Upper lobe of right lung (tissue), 1 donor: ENCODE measurements at regions not wholly inside any gene's neighbourhood (a gene's known extent, or its start where the extent isn't known, plus 50 kb on each side); places are given as distances from the start of the nearest gene placed in this dataset.
"Not testable (repeated sequence)": the region's sequence is repeated elsewhere in the genome, so short reads cannot be mapped to it uniquely, and the experiment has no call there.

Experiments used
- ATAC-seq: fragments of 200-7000 bp; cut with Tn5 transposase; one replicate; pipeline ENCODE4 v1.9.1; 2020; ENCODE audit warnings: mild to moderate bottlenecking, moderate library complexity
- DNase-seq: peaks from one replicate; pipeline ENCODE4 v3.0.0-alpha.2; 2020
- H3K27ac ChIP-seq: fragments of 200-600 bp; one replicate; pipeline ENCODE4 v1.8.0; 2022
- H3K27me3 ChIP-seq: fragments of 200-600 bp; one replicate; pipeline ENCODE4 v1.8.0; 2022; ENCODE audit warnings: mild to moderate bottlenecking
- H3K36me3 ChIP-seq: fragments of 200-600 bp; one replicate; pipeline ENCODE4 v1.8.0; 2022
- H3K4me1 ChIP-seq: fragments of 200-600 bp; one replicate; pipeline ENCODE4 v1.8.0; 2022
- H3K4me3 ChIP-seq: fragments of 200-600 bp; one replicate; pipeline ENCODE4 v1.8.0; 2022; ENCODE audit warnings: mild to moderate bottlenecking
- H3K9me3 ChIP-seq: fragments of 200-600 bp; one replicate; pipeline ENCODE4 v1.8.0; 2022
- intact Hi-C: fragments of 100-400 bp; cut with DNase I; formaldehyde crosslinking; loops from one replicate; pipeline ENCODE4 v1.11.0; 2022
- TF ChIP-seq, protein P1 (sequence below): fragments of 200-600 bp; IDR thresholded peaks from one replicate; pipeline ENCODE4 v1.8.0; 2022; ENCODE audit warnings: antibody characterized with exemption
- donor health status: DM: no; HTN: yes; CAD: no; lungs with severe emphysema.

DNA sequence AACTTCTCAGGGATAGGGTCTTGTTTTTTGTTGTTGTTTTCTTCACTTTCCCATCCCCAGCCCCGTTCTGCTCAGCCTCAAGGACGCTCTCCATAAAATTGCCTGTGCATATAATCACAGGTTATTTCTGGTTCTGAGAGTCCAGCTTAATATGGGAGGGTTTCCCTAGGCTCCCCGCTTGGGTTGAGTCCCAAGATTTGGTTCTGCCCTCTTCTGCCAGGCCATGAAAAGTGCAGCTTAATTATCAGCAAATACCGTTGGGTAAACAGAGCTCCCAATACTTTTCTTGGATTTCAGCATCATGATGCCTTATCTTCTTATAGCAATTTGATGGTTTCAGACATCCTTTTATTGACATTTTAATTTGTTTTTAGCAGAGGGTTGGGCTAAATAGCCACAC is 75.6 kb downstream of the GRIN2B start:
- Histone ChIP-seq H3K27me3 (no peaks in the 10 kb centered on the region), H3K4me3 (no peak overlapping the region), H3K4me1 (no peaks in the 10 kb centered on the region), H3K36me3 (no peaks in the 10 kb centered on the region), H3K27ac (no peak overlapping the region), H3K9me3 (no peaks in the 10 kb centered on the region)
- intact Hi-C loops: no loop called here
- ATAC-seq (no peak), DNase-seq (no peak)
- TF ChIP-seq, protein P1, sequence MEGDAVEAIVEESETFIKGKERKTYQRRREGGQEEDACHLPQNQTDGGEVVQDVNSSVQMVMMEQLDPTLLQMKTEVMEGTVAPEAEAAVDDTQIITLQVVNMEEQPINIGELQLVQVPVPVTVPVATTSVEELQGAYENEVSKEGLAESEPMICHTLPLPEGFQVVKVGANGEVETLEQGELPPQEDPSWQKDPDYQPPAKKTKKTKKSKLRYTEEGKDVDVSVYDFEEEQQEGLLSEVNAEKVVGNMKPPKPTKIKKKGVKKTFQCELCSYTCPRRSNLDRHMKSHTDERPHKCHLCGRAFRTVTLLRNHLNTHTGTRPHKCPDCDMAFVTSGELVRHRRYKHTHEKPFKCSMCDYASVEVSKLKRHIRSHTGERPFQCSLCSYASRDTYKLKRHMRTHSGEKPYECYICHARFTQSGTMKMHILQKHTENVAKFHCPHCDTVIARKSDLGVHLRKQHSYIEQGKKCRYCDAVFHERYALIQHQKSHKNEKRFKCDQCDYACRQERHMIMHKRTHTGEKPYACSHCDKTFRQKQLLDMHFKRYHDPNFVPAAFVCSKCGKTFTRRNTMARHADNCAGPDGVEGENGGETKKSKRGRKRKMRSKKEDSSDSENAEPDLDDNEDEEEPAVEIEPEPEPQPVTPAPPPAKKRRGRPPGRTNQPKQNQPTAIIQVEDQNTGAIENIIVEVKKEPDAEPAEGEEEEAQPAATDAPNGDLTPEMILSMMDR: no peak

- no peak overlapping the region for H3K27ac ChIP-seq
- no peaks in the 10 kb centered on the region for H3K4me1 ChIP-seq
- TF ChIP-seq, protein P1: no peak
- no peaks in the 10 kb centered on the region for H3K9me3 ChIP-seq
- intact Hi-C loops: no loop called here
- DNase-seq (no peak), ATAC-seq (no peak)
- no peaks in the 10 kb centered on the region for H3K36me3 ChIP-seq
- H3K27me3 ChIP-seq: no peaks in the 10 kb centered on the region
- no peak overlapping the region for H3K4me3 ChIP-seq
Measured at GRCh38 chr12:13900718-13901117, 80.7 kb downstream of the GRIN2B start.

- H3K4me1 ChIP-seq, H3K27me3 ChIP-seq, H3K9me3 ChIP-seq, intact Hi-C loops, H3K27ac ChIP-seq, DNase-seq, H3K36me3 ChIP-seq, H3K4me3 ChIP-seq, ATAC-seq: not testable (repeated sequence)
Measured at GRCh38 chr12:13898387-13898786, 83.0 kb downstream of the GRIN2B start.

DNA sequence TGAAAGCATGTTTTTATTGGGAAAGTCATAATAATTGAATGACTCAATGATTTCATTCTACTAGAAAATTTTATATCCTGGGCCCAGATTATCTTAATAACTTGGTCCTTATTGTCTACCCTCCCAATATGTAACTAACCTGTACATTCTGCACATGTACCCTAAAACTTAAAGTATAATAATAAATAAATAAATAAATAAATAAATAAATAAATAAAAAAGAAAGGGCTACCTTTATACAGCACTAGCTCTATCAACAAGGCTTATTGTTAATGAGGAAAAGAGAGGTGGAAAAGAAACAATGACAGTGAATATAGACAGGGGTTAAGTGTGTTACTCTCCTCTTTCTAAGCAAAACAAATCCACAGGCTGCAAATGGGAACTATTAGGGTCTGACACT is 83.6 kb downstream of the GRIN2B start:
- Histone ChIP-seq H3K9me3 (no peaks in the 10 kb centered on the region), H3K27ac (no peak overlapping the region), H3K36me3 (no peaks in the 10 kb centered on the region), H3K4me1 (no peaks in the 10 kb centered on the region), H3K27me3 (no peaks in the 10 kb centered on the region), H3K4me3 (no peak overlapping the region)
- ATAC-seq (no peak), DNase-seq (no peak)
- intact Hi-C loops: no loop called here
- TF ChIP-seq, protein P1: no peak

DNA sequence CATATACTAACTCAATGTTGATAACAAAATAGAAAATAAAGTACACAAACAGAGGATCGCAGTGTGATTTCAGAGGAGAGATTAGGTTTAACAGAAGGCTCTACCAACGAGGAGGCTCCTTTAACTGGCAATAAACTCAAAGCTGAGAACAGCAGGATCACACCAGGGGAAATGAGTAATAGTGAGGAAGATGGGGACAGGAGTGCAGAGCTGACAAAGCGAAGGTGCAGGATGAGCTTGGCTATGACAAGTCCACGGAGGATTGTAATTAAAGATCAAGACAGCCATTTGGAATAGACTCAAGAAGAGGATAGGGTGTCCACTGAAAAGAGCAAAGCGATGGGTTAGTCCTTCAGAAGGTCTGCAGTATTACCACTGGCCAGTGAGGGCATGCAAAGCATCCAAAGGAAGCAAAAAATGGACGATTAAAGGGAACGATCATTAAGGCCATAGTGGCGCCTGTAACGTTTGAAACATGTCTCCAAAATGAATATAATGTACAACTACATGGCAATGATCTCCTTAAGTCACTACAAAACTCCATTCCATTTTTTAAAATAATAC is 85.3 kb downstream of the GRIN2B start:
- DNase-seq (no peak), ATAC-seq (no peak)
- Histone ChIP-seq H3K36me3 (no peaks in the 10 kb centered on the region), H3K27ac (no peak overlapping the region), H3K27me3 (no peaks in the 10 kb centered on the region), H3K9me3 (no peaks in the 10 kb centered on the region), H3K4me3 (no peak overlapping the region), H3K4me1 (no peaks in the 10 kb centered on the region)
- TF ChIP-seq, protein P1: no peak
- intact Hi-C loops: no loop called here

DNA sequence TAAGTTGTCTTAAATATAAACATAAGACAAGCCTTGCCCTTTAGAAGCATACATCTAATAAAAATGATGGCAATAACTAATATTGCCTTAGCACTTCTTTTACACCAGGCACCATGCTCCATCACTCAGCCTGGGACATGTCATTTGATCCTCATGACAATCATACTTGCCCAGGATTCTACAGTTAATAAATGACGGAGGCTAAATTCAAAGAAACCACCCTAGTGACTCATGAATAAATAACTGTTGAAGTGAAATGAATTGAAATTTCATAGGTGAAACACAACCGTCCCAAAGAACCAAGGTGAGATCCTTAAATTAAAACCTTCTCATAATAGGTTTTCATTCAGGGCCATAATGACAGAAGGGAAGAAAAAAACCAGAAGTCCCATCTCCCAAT is 89.5 kb downstream of the GRIN2B start:
- Histone ChIP-seq H3K27ac (no peak overlapping the region), H3K4me1 (no peaks in the 10 kb centered on the region), H3K4me3 (no peak overlapping the region), H3K9me3 (no peaks in the 10 kb centered on the region), H3K27me3 (no peaks in the 10 kb centered on the region), H3K36me3 (no peaks in the 10 kb centered on the region)
- TF ChIP-seq, protein P1: no peak
- ATAC-seq (no peak), DNase-seq (no peak)
- intact Hi-C loops: no loop called here
